ENCODE measurements at regions not wholly inside any gene's neighbourhood (a gene's known extent, or its start where the extent isn't known, plus 50 kb on each side); places are given as distances from the start of the nearest gene placed in this dataset.

- no peak for TF ChIP-seq POLR2AphosphoS5 (IDR thresholded peaks at IDR 0.05; ENCODE audit: low read depth, low read length)
- no peak for TF ChIP-seq SPI1 (IDR thresholded peaks at IDR 0.05; ENCODE audit: low read depth, low read length)
- no peak for TF ChIP-seq POLR2A (IDR thresholded peaks at IDR 0.05; ENCODE audit: low read depth, low read length)
- TF ChIP-seq TAF1 (IDR thresholded peaks at IDR 0.05; ENCODE audit: low read depth, low read length) = no peak
Observed at GRCh38 chr2:234745347-234745746, 206.5 kb upstream of the SH3BP4 start.

All from GM12891 (cell line).